T follicular helper cell (primary cell): ENCODE measurements at regions not wholly inside any gene's neighbourhood (a gene's known extent, or its start where the extent isn't known, plus 50 kb on each side); places are given as distances from the start of the nearest gene placed in this dataset.

Experiments
- DNase-seq: peaks from one replicate; pipeline ENCODE4 v3.0.0-alpha.2; 2020; ENCODE audit warnings: low read depth

DNA sequence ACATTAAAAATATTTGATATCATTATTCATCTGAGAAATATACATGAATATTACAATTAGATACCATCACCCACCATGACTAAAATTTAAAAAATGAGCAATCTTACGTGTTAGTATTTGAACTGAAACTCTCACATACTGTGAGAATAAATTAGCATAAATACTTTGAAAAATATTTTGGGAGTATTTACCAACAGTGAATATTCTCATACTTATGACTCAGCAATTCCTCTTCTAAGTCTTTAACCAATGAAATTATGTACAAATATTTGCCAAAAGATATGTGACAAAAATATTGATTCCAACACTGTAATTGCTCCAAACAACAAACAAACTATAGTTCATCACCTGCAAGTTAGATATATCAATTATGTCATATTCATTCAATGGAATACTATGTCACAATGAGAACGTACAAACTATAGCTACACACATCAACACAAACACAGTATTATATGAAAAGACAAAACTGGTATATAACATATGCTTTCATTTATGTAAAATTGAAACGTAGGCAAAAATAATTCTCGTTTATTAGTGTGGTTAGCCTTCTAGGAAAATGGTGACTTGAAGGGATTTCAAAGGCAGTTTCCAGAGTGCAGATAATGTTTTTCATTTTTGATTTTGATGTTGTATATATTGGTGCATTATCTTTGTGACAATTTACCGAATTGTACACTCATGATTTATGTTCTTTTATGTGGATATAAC, 742.2 kb downstream of the SLC16A7 start:
- DNase-seq: no peak

DNA sequence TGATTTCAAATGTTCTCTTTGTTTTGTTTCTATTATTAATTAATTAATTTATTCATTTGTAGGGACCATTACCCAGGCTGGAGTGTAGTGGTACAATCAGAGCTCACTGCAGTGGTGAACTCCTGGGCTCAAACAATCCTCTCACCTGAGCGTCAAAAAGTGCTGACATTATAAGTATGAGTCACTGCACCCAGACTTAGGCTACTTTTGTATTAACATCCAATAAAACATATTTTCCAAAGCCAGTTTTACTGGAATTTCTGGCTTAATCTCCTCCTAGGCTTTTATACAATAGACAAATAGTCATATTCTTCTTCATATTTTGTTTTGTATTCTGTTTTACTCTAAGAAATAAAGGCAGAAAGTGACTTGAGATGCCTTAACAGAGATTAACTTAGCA, 749.6 kb downstream of the SLC16A7 start:
- DNase-seq: no peak

DNA sequence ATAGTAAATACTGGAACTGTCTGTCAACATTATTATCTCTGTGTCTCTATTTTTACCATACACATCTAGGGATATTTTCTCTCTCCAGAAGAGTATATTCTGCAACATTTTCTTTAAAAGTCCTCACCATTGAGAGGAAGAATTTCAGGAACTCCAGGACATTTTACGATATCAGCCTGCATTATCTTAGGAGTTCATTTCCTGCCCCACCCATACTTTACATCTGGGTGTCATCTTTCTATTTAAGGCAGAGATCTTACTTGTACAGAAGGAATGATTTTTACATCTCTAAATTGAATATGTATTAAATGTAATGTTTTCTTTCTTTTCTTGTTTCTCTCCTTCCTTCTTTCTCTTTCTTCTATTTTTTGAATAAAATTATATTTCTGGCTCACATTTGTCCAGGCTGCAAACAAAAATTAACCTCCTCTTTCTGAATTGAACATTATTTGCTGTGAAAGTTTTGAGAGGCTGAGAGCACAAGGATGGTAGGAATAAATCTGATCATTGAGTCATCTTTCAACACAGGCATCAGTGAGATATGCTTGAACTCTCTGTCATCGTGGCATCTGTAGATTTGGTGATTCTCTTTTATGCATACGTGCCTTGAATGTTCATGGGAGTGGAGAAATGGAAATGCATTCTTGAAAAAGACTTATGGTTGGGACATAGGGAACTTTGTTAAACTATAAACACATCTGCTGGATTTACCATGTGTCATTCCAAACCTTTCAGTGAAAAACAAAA, 753.6 kb downstream of the SLC16A7 start:
- DNase-seq: no peak

DNA sequence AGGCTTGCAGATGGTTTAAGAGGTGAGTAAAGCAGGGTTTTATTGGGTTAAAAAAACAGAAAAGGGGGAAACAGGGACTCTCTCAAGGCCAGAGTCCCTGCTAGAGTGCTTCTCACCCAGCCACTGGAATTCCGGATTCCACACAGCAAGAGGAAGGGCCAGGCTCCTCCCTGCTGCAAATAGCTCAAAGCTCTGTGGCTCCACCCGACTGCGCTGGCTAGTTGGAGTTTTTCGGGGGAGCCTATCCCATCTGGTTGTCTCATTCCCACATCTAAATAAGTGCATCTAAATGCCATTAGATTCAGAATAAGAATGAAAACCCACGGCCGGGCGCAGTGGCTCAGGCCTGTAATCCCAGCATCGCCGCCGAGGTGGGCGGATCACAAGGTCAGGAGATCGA, 791.5 kb downstream of the SLC16A7 start:
- DNase-seq: no peak

DNA sequence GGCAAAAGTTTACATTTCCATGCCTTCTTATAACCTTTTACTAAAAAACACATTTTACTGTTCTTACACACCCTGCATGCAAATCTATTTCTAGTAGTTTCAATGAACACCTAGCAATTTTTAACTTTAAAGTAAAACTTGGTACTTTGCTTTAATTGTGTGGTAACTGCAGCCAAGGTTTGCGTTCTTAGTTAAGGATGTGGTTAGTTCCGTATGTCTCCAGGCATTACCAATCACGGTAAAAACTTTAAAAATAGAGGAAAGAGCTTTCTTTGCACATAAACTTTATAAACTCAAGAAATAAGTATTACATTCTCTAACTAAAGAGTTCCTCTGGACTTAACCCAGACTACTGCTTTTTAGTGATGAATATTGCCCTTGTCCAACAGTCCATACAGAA, 795.2 kb downstream of the SLC16A7 start:
- no peak for DNase-seq

DNA sequence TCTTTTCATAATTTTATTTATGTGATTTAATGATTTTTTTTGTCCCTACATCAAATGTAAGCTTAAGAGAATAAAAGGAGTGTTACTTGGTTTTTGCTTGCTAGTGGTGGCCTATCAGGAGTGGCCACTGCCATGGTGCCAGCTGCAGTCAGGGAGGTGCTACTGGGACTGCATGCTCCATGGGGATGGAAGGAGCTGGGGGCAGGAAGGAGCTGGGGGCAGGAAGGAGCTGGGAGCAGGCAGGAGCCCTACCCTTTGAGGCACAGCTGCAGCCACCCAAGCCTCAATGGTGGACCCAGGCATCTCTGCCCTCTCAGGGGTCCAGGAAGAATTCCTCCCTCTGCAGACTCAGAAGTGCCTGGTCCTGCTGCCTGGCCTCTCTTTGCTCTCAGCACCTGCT, 796.0 kb downstream of the SLC16A7 start:
- no peak for DNase-seq

DNA sequence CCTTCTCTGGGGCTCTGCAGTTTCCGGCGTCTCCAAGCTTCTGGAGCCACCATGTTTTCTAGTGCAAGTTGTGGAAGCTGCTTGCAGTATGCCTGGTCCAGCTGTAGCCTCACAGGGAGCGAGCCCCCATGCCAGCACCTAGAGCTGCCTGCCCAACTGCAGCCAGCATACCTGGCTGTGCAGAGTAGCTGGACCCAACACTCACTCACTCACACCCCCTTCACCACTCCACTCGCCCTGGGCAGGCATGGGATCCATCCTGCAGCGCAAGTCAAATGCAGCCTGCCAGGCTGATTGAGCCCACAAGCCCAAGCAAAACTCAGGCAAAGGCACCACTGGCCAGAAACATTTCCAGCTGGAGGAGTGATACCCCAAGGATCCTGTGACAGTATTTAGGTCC, 797.3 kb downstream of the SLC16A7 start:
- DNase-seq: no peak

DNA sequence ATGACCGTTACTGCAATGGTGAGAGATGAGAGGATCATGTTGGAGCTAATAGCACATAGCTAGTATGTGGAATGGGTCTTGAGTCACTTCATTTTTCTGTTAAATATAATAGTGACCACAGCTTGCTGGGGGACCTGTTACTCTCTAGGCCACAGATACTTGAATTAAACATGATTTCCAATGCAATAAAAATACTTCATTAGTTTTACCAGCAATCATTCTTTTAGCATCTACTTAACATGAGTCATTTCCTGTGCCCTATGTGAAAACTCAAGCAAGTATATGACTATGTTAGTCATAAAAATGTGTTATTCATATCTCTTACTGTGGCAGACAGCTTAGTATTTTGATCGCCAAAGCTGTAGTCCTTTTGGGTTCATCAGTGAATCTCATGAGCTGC, 798.8 kb downstream of the SLC16A7 start:
- DNase-seq: no peak

DNA sequence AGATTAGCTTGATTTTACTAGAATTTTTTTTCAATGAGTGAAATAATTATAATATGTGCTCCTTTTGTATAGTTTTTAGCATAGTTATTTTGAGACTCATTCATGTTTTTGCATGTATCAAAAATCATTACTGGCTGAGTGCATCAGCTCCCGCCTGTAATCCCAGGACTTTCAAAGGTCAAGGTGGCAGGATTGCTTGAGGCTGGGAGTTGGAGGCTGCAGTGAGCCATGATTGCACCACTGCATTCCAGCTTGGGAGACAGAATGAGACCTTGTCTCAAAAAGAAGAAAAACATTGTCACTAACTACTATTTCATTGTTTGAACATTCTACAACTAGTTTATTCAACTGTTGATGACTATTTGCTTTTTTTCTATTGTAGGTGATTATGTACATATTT, 802.7 kb downstream of the SLC16A7 start:
- no peak for DNase-seq

DNA sequence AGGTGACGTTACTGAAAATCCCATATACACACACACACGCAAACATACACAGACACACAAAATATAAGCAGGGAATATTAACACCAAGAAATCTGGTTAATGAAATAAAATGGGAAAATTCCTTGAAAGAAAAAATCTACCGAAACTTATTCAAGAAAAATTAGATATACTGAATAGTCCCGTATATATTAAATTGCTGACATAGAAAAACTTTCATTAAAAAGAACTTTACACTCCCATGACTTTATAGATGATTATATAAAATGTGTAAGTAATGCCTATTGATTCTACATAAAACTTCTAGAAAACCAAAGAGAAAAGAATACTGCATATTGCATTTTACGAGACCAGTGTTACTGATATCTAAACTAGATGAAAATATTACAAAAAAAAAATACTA, 803.2 kb downstream of the SLC16A7 start:
- DNase-seq: no peak

DNA sequence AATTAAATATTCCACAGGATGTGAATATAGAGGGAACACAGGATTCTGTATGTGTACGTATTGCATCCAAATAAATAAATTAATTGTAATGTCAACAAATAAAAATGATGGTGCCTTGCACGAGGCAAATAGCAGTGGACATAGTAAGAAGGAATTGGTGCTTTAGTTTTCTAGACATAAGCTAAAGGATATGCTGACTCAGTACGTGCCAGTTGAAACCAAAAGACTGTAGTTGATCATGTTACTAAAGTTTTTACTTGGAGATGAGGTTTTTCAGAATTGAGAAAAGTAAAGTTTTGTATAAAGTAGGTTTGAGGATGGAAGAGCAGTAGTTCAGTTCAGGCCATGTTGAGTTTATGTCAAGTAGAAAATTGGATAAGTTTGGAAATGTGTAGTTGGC, 807.2 kb downstream of the SLC16A7 start:
- DNase-seq: no peak

DNA sequence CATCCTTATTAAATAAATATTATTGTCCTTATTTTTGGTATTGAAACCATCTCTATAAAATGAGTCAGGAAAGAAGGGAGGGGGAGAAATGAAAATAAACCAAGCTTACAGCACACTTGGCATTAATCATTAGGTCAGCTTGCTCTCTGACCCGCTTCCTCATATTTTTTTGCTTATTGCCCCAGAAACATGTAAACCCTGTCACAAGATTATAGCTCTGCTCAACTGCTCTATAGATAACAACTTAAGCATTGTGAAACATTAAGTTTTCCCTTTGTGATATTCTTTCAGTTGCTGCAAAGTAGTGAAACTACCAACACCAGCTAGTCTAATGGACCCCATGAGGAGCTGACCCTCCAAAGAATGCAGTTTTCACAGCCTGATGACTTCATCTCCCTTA, 819.5 kb downstream of the SLC16A7 start:
- no peak for DNase-seq

DNA sequence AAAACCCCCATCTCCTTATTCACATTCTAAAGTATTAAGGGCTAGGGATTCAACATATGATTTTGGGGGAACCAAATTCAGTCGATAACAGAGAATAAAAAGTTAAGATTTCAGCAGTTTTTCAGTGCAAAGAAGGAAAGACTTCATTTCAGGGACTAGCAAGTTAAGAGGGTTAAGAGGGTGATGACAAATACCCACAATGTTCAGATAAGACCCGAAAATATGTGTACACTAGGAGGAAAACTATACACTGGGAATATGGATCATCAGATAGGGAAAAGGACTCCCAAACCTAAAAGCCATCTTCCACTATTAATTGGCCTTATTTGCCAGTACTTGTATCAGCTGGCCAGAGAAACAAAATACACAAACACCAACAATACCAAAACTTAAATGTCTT, 824.2 kb downstream of the SLC16A7 start:
- DNase-seq: no peak

DNA sequence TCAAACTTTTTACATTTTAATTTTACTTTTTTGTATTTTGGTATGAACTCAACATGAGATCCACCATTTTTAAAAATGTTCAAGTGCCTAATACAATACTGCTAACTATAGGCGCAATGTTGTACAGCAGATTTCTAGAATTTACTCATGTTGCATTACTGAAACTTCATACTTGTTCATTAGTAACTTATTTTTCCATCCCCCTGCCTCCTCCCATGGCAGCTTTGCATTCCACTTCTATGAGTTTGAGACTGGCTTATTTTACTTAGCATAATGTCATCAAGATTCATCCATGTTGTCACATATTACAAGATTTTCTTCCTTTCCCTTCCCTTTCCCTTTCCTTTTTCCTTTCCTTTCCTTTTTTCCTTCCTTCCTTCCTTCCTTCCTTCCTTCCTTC, 825.9 kb downstream of the SLC16A7 start:
- DNase-seq: no peak

DNA sequence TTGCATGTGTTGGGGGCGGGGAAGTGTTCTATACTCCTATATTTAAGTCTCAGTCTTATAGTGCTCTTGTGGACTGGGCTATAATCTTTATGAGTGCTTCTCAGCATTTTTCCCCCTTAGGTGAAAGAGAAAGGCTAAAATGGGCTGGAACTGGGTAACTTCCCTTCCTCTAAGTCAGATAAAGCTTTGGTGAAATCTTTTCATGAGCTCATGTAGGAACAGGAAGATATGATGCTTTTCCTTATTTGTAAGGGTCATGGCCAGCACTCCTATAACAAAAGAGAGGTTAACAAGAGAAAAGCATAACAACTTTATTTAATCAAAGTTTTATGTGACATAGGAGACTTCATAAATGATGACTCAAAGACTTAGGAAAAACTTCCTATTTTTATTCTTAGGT, 841.5 kb downstream of the SLC16A7 start:
- DNase-seq: no peak

DNA sequence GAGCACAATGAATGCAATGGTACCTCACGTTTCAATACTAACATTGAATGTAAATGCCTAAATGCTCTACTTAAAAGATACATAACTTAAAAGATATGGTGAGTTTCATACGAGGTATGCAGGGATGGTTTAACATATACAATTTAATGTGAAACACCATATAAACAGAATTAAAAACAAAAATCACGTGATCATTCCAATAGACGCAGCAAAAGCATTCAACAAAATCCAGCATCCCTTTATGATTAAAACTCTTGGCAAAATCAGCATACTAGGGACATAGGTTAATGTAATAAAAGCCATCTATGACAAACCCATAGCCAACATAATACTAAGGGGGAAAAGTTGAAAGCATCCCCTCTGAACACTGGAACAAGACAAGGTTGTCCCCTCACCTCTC, 845.7 kb downstream of the SLC16A7 start:
- DNase-seq: no peak

DNA sequence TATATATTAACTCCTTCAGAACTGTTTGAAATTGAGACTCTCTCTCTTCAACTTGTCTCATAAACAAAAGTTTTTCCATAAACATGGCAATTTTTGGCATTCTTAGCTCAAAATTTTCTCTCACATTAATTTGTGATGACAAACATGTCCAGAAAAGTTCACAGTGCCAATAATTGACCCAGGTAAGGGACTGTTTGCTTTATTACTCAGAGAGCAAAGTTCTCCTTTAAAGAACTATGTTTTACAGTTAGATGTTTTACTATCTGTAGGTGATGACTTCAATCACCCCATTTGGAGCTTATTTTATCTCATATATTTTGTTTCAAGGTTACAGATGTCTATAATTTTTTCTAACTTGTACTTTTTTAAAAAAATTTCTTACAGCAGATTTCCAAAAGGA, 855.6 kb downstream of the SLC16A7 start:
- DNase-seq: no peak

DNA sequence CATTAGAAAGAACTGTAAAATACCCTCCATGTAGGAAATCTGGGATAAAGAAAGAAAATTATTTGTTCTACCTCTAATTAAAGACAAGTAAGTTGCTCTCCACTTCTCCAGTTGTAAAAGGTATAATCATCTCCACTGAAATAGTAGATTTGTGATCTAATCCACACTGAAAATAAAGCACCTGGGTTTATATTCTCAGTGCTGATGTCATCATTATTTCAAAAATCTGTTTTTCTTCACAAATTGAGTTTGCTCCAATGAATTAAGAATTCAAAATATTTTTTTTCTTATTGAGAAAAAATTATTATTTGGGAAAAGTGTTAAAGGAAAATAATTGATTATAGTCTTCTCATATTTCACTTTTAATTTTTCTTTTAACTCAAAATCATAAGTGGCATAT, 869.2 kb downstream of the SLC16A7 start:
- DNase-seq: no peak

DNA sequence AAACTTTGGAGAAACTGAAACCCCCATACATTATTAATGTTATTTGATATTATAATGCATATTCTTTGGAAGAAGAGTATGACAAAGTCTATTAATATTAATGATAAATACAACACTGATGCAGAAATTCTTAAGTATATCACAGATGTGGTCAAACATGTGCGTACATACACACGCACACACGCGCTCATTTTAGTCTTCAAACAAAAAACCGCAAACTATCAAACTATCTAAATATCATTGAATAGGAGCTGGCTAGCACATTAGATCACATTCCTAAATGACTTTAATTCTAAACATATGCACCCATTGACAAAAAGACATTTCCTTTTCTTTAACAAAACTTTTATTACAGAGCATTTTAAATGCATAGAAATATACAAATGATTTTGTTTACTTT, 872.7 kb downstream of the SLC16A7 start:
- DNase-seq: no peak

DNA sequence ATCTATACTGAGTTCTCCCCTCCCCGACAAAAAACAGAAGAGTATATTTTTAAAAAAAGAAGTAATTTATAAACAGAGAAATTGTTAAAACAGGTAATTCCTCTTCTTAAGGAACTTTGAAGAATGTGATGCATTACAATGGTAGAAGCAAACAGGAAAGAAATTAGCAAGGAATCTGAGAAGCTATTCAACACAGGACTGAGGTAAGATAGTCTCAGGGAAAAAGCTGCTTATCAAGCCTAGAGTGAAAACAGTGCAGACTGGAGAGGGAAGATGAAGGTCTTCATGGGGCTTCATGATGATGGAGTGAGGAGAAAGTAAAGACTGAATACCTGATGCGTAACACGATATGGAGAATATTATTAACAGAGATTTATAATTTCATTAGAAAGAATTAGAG, 880.0 kb downstream of the SLC16A7 start:
- DNase-seq: no peak

DNA sequence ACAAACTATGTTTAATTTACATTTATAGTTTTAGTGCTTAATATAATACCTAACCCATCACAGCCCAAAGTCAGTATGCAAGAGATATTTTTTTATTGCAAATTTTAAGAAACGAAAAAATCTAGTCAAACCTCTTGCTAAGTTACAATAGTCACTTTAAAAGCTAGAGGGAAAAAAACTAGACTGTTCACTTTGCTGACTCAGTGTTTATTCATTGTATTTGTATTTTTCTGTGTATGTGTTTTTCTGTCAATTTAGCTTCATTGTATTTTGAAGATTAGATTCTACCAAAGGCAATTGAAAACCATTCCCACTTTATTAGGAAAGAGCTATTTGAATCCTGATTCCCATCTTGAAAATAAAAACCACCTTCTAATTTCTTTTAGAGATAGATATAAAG, 891.5 kb downstream of the SLC16A7 start:
- DNase-seq: no peak

DNA sequence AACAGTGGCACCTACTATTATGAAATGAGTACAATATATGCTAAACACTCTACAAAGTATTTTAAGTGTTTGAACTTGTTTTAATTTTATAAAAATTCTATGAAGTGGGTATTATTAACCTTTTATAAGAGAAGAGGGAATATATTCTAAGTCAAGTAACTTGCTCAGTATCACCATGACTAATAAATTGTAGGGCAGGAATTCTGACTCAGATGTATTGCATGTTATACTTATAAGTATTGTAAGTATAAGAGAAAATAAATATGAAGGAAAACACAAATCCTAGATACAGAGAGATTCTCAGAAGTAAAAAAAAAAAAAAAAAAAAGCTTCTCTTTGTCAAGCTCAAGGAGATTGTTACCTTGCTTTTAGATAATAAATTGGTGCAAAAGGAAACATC, 893.2 kb downstream of the SLC16A7 start:
- DNase-seq: no peak

DNA sequence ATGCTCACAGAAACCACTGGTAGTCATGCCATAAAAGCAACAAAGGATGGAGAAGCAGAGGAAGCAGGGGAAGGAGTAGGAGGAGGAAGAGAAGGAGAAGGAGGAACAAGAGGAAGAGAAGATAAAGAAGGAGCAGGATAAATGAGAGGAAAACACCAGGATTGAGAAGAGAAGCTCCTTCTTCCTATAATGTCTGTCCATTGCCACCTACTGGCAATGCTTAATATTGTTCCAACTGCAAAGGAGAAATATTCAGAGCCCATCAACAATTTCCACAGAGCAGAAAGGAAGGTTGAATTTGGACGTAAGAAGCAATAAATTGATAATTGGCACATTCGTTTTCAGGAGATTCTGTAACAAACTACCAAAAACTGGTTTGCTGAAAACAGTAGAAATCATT, 898.4 kb downstream of the SLC16A7 start:
- no peak for DNase-seq

DNA sequence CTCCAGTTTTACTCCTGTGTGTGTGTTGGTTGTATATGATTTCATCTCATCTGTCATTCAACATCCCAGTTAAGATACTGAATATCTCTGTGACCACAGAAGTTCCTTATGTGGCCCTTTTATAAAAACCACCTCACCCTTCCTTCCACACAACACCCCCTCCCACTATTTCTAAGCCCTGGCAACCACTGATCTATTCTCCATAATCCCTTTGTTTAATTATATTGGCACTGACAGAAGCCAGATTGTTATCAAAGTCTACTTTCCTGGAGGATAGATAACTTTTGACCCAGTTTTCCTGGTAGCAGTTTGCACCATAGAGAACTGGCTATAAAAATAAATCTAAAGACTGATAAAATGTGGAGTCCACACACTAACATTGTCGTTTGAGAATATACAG, 902.8 kb downstream of the SLC16A7 start:
- no peak for DNase-seq
